Ovary (tissue), 3 donors: ENCODE measurements at regions not wholly inside any gene's neighbourhood (a gene's known extent, or its start where the extent isn't known, plus 50 kb on each side); places are given as distances from the start of the nearest gene placed in this dataset.

ENCODE experiments used
- EP300 ChIP-seq: sonication (generic); formaldehyde crosslinking; IDR thresholded peaks from one replicate; pipeline ENCODE4 v1.6.1; 2017; ENCODE audit warnings: antibody characterized with exemption
- TF ChIP-seq, protein P1 (sequence below), 3 donors: fragments of 450-650 bp in 2 of 3; fragments of 200-600 bp in 1 of 3; IDR thresholded peaks; one replicate each; pipeline versions ENCODE4 v1.5.1 to v1.8.0; 2016 to 2022; ENCODE audit warnings: antibody characterized with exemption in 3 of 3, mild to moderate bottlenecking in 1 of 3
- donor health status: DM: no; HTN: no; CAD: no.

DNA sequence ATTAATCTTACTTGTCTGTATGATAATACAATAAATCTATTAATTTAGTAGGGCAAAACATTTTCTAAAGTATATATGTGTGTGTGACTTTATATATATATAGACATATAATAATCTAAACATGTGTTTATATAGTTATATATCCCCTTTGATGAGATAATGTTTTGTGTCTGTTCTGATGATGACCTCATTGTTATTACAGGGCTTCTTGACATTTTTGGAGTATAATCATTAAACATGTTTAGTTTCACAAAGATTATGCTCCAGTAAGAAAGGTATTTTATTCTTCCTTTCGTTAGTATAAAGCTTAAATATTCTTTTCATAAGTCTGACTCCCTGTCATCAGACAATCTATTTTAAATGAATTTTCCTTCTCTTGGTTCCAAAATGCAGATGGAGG is 62.3 kb upstream of the CABCOCO1 start:
- TF ChIP-seq EP300: no peak
- TF ChIP-seq, protein P1, sequence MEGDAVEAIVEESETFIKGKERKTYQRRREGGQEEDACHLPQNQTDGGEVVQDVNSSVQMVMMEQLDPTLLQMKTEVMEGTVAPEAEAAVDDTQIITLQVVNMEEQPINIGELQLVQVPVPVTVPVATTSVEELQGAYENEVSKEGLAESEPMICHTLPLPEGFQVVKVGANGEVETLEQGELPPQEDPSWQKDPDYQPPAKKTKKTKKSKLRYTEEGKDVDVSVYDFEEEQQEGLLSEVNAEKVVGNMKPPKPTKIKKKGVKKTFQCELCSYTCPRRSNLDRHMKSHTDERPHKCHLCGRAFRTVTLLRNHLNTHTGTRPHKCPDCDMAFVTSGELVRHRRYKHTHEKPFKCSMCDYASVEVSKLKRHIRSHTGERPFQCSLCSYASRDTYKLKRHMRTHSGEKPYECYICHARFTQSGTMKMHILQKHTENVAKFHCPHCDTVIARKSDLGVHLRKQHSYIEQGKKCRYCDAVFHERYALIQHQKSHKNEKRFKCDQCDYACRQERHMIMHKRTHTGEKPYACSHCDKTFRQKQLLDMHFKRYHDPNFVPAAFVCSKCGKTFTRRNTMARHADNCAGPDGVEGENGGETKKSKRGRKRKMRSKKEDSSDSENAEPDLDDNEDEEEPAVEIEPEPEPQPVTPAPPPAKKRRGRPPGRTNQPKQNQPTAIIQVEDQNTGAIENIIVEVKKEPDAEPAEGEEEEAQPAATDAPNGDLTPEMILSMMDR (IDR thresholded peaks at IDR 0.05): no peak
